Spleen (tissue), 7 donors: ENCODE measurements at regions not wholly inside any gene's neighbourhood (a gene's known extent, or its start where the extent isn't known, plus 50 kb on each side); places are given as distances from the start of the nearest gene placed in this dataset.

Experiments
- POLR2A ChIP-seq, 3 donors: fragments of 450-650 bp; IDR thresholded peaks; one replicate each; pipeline ENCODE4 v1.5.1; 2017; ENCODE audit warnings: antibody characterized with exemption in 3 of 3, mild to moderate bottlenecking in 1 of 3
- TF ChIP-seq, protein P1 (sequence below), 11 experiments: fragments of 200-600 bp in 7 of 11; fragments of 450-650 bp in 4 of 11; sonication (generic) in 4 of 11; IDR thresholded peaks in 8 of 11; conservative IDR thresholded peaks in 3 of 11; 1 replicate in 7 of 11; 2 replicates in 4 of 11; pipeline versions ENCODE4 v1.4.0 to v1.8.0; 2016 to 2021; ENCODE audit warnings: antibody characterized with exemption in 11 of 11, inconsistent platforms in 4 of 11, mild to moderate bottlenecking in 1 of 11
- donor health status: DM: no; HTN: no; CAD: no; lungs with moderate emphysema.
- donor health status: DM: no; HTN: no; CAD: no.
- donor health status: DM: no; HTN: no; CAD: no.

DNA sequence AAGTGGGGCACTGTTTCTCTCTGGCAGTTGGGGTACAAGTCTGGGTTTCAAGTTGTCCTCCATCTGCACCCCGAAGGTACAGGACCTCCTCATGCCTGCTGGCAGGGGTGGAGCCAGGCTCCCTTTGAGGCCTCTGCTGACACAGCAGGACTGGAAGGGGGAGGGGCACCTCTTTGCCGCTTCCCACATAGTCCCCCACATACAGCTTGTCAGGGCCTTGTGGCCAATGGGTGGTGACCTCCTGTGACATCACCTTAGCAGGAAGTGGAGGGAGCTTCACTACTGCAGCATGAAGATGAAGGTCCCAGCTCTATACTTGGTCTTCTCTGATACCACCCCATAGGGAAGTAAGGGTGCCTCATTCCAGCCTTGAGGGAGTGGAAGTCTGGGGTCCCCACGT, 167.8 kb downstream of the RAMP3 start:
- TF ChIP-seq, protein P1, sequence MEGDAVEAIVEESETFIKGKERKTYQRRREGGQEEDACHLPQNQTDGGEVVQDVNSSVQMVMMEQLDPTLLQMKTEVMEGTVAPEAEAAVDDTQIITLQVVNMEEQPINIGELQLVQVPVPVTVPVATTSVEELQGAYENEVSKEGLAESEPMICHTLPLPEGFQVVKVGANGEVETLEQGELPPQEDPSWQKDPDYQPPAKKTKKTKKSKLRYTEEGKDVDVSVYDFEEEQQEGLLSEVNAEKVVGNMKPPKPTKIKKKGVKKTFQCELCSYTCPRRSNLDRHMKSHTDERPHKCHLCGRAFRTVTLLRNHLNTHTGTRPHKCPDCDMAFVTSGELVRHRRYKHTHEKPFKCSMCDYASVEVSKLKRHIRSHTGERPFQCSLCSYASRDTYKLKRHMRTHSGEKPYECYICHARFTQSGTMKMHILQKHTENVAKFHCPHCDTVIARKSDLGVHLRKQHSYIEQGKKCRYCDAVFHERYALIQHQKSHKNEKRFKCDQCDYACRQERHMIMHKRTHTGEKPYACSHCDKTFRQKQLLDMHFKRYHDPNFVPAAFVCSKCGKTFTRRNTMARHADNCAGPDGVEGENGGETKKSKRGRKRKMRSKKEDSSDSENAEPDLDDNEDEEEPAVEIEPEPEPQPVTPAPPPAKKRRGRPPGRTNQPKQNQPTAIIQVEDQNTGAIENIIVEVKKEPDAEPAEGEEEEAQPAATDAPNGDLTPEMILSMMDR (IDR thresholded peaks at IDR 0.05 in 8 of 11, conservative IDR thresholded peaks at IDR 0.05 in 3 of 11), result no peak
- TF ChIP-seq POLR2A (IDR thresholded peaks at IDR 0.05), result no peak
